ENCODE measurements at regions not wholly inside any gene's neighbourhood (a gene's known extent, or its start where the extent isn't known, plus 50 kb on each side); places are given as distances from the start of the nearest gene placed in this dataset.

- Histone ChIP-seq H3K36me3 (replicated peaks) (no peaks in the 10 kb centered on the region), H3K27ac (no peak overlapping the region), H3K4me3 (ENCODE audit: low read depth, low read length) (no peak overlapping the region), H3K27me3 (replicated peaks) (no peaks in the 10 kb centered on the region)
- DNase-seq: no peak
- TF ChIP-seq CTCF (IDR thresholded peaks at IDR 0.05; ENCODE audit: low read depth, low read length, missing control alignments): no peak
- in situ Hi-C loops (cut with HindIII; ENCODE audit: low pct_ligation_motif_present, low sequenced_read_pairs): no loop called here
Measured at GRCh38 chr1:109827986-109828385, 64.3 kb upstream of the EPS8L3 start.

- H3K4me3 ChIP-seq (ENCODE audit: low read depth, low read length): no peak overlapping the region
- H3K27ac ChIP-seq: no peak overlapping the region
- H3K27me3 ChIP-seq (replicated peaks): no peaks in the 10 kb centered on the region
- no peak for DNase-seq
- no peak for TF ChIP-seq CTCF (IDR thresholded peaks at IDR 0.05; ENCODE audit: low read depth, low read length, missing control alignments)
- in situ Hi-C loops (cut with HindIII; ENCODE audit: low pct_ligation_motif_present, low sequenced_read_pairs): no loop called here
- H3K36me3 ChIP-seq (replicated peaks): no peaks in the 10 kb centered on the region
Measured at GRCh38 chr1:109827466-109827865, 63.7 kb upstream of the EPS8L3 start.

- no peaks in the 10 kb centered on the region for H3K27me3 ChIP-seq (replicated peaks)
- H3K27ac ChIP-seq: no peak overlapping the region
- TF ChIP-seq CTCF (IDR thresholded peaks at IDR 0.05; ENCODE audit: low read depth, low read length, missing control alignments): no peak
- H3K36me3 ChIP-seq (replicated peaks): no peaks in the 10 kb centered on the region
- DNase-seq: no peak
- no peak overlapping the region for H3K4me3 ChIP-seq (ENCODE audit: low read depth, low read length)
- in situ Hi-C loops (cut with HindIII; ENCODE audit: low pct_ligation_motif_present, low sequenced_read_pairs): no loop called here
Measured at GRCh38 chr1:109826930-109827349, 63.2 kb upstream of the EPS8L3 start.

GRCh38 chr1:109826446-109826845 is 62.7 kb upstream of the EPS8L3 start:
- in situ Hi-C loops (cut with HindIII; ENCODE audit: low pct_ligation_motif_present, low sequenced_read_pairs): no loop called here
- DNase-seq: no peak

GRCh38 chr1:109824349-109825115 is 60.8 kb upstream of the EPS8L3 start:
- in situ Hi-C loops (cut with HindIII; ENCODE audit: low pct_ligation_motif_present, low sequenced_read_pairs): no loop called here

More at GRCh38 chr1:109826446-109826845, 62.7 kb upstream of the EPS8L3 start:
- no peak overlapping the region for H3K27ac ChIP-seq
- no peak overlapping the region for H3K4me3 ChIP-seq (ENCODE audit: low read depth, low read length)
- TF ChIP-seq CTCF (IDR thresholded peaks at IDR 0.05; ENCODE audit: low read depth, low read length, missing control alignments): no peak
- no peaks in the 10 kb centered on the region for H3K36me3 ChIP-seq (replicated peaks)
- H3K27me3 ChIP-seq (replicated peaks): no peaks in the 10 kb centered on the region

More at GRCh38 chr1:109824349-109825115, 60.8 kb upstream of the EPS8L3 start:
- no peak for DNase-seq
- H3K27ac ChIP-seq: no peak overlapping the region
- TF ChIP-seq CTCF (IDR thresholded peaks at IDR 0.05; ENCODE audit: low read depth, low read length, missing control alignments): no peak
- no peak overlapping the region for H3K4me3 ChIP-seq (ENCODE audit: low read depth, low read length)
- no peaks in the 10 kb centered on the region for H3K36me3 ChIP-seq (replicated peaks)
- no peaks in the 10 kb centered on the region for H3K27me3 ChIP-seq (replicated peaks)

All from brain microvascular endothelial cell (primary cell).